ENCODE measurements at regions not wholly inside any gene's neighbourhood (a gene's known extent, or its start where the extent isn't known, plus 50 kb on each side); places are given as distances from the start of the nearest gene placed in this dataset.

DNA sequence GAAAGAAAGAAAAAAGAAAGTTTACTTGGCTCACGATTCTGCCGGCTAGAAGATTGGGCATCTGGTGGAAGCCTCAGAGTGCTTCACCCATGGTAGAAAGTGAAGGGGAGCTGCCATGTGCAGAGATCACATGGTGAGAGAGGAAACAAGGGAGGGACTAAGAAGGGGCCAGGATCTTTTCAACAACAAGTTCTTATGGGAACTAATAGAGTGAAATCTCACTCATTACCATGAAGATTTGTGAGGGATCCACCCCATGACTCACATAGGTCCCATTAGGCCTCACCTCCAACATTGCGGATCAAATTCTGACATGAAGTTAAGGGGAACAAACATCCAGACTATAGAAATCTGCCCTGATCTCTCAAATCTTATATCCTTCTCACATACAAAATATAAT lies 61.3 kb upstream of the UGT8 start:
- ChIA-PET POLR2A (no interaction called here), CTCF (no interaction called here)
- no peaks in the 10 kb centered on the region for H3K9me3 ChIP-seq (ENCODE audit: low read length)

DNA sequence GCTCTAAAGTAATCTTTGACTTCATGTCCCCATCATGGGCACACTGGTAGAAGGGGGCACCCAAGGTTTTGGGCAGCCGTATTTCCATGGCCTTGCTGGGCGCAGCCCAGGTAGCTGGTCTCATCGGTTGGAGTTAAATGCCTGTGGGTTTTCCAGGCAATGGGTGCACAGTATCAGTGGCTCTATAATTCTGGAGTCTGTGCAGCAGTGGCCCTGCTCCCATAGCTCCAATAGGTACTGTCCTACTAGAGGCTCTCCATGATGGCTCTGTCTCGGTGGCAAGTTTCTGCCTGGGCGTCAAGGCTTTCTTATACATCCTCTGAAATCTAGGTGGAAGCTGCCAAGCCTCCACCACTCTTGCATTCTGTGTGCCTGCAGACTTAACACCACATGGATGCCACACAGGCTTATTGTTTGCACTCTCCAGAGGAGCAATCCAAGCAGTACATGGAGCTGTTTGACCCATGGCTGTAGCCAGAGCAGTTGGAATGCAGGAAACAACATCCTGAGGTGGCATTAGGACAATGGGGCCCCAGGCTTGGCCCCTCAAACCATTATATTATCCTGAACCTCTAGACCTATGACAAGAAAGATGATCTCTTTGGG lies 60.5 kb upstream of the UGT8 start:
- CTCF ChIA-PET, result no interaction called here

More for the DNA sequence above, 61.3 kb upstream of the UGT8 start:
- H3K4me1 Mint-ChIP-seq, result no peaks in the 10 kb centered on the region
- no peaks in the 10 kb centered on the region for H3K27me3 Mint-ChIP-seq
- Histone ChIP-seq H3K4me3 (ENCODE audit: low read length) (no peak overlapping the region), H3K4me1 (ENCODE audit: insufficient read depth, low read length) (no peaks in the 10 kb centered on the region), H3K27ac (ENCODE audit: low read depth, low read length) (no peak overlapping the region), H3K36me3 (ENCODE audit: insufficient read depth, low read length) (no peaks in the 10 kb centered on the region), H3K27me3 (ENCODE audit: insufficient read depth, low read length, poor library complexity, severe bottlenecking) (no peaks in the 10 kb centered on the region)
- no peaks in the 10 kb centered on the region for H3K36me3 Mint-ChIP-seq
- peaks cover 0 to 2% (median 0%) of the 10 kb centered on the region in 5 donors for H3K9me3 Mint-ChIP-seq
- H3K4me3 Mint-ChIP-seq, result no peak overlapping the region
- DNase-seq, result no peak
- H3K27ac Mint-ChIP-seq, result no peak overlapping the region

DNA sequence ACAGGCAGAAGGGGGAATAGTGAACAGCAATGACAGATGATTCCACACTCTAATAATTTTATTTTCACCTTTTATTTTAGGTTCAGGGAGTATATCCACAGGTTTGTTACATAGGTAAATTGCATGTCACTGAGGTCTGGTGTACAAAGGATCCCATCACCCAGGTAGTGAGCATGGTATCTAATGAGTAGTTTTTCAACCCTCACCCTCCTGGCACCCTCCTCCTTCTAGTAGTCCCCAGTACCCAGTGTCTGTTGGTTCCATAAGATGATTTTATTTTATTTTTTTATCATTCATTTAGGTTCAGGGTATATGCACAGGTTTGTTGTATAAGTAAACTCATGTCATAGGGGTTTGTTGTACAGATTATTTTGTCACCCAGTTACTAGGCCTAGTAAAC lies 58.6 kb upstream of the UGT8 start:
- Mint-ChIP-seq H3K36me3 (no peaks in the 10 kb centered on the region), H3K4me3 (no peak overlapping the region)
- CTCF ChIA-PET, result no interaction called here

More for the DNA sequence above, 60.5 kb upstream of the UGT8 start:
- no peaks in the 10 kb centered on the region for H3K4me1 ChIP-seq (ENCODE audit: insufficient read depth, low read length)
- H3K36me3 ChIP-seq (ENCODE audit: insufficient read depth, low read length), result no peaks in the 10 kb centered on the region
- POLR2A ChIA-PET, result no interaction called here
- H3K27me3 ChIP-seq (ENCODE audit: insufficient read depth, low read length, poor library complexity, severe bottlenecking), result no peaks in the 10 kb centered on the region
- H3K9me3 ChIP-seq (ENCODE audit: low read length), result no peaks in the 10 kb centered on the region
- no peak for DNase-seq
- H3K36me3 Mint-ChIP-seq, result no peaks in the 10 kb centered on the region
- no peak overlapping the region for H3K4me3 ChIP-seq (ENCODE audit: low read length)
- no peak overlapping the region for H3K27ac ChIP-seq (ENCODE audit: low read depth, low read length)
- H3K9me3 Mint-ChIP-seq, result peaks cover 0 to 2% (median 0%) of the 10 kb centered on the region in 5 donors
- no peak overlapping the region for H3K27ac Mint-ChIP-seq
- no peak overlapping the region for H3K4me3 Mint-ChIP-seq
- H3K4me1 Mint-ChIP-seq, result no peaks in the 10 kb centered on the region
- H3K27me3 Mint-ChIP-seq, result no peaks in the 10 kb centered on the region

DNA sequence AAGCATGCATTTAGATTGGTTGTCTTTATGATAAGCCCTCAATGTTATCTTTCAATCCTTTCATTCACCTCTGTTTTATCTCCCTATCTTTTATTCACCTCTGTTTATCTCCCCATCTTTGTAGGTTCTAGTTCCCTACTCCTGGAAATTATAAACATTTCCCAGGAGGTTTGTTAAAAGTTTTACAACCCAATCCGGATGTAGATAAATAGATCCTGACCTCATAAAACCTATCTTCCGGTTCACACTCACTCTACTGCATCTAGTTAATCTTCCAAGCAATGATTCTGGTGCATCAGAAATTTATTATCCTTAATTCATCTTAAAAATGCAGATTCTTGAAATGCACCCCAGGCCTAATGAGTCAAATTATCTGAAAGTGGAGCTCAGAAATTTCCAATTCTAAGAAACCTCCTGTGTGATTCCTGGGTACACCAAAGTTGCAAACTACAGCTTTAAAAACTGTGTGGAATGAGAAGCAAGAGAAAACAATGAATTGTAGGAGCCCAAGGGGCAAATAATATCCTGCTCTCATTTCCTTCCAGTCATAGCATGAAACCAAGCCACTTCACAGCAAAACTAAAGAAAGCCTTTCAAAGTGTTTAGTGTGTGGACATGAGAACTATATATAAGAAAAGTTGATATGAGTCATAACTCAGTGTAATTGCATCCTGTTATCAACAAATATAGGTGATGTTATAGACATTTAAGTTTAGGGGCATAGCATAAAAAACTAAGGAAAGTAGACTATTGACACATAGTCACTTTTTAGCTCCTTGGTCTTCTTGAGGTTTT lies 51.1 kb upstream of the UGT8 start:
- Histone ChIP-seq H3K36me3 (ENCODE audit: insufficient read depth, low read length) (no peaks in the 10 kb centered on the region), H3K27ac (ENCODE audit: low read depth, low read length) (no peak overlapping the region), H3K9me3 (ENCODE audit: low read length) (no peaks in the 10 kb centered on the region), H3K4me3 (ENCODE audit: low read length) (no peak overlapping the region), H3K4me1 (ENCODE audit: insufficient read depth, low read length) (no peaks in the 10 kb centered on the region), H3K27me3 (ENCODE audit: insufficient read depth, low read length, poor library complexity, severe bottlenecking) (no peaks in the 10 kb centered on the region)
- no peak overlapping the region for H3K4me3 Mint-ChIP-seq
- H3K27me3 Mint-ChIP-seq, result no peaks in the 10 kb centered on the region
- DNase-seq, result no peak
- ChIA-PET POLR2A (no interaction called here), CTCF (no interaction called here)
- H3K36me3 Mint-ChIP-seq, result no peaks in the 10 kb centered on the region
- peaks cover 0 to 6% (median 2%) of the 10 kb centered on the region in 5 donors for H3K9me3 Mint-ChIP-seq
- no peak overlapping the region for H3K27ac Mint-ChIP-seq
- no peaks in the 10 kb centered on the region for H3K4me1 Mint-ChIP-seq

More for the DNA sequence above, 58.6 kb upstream of the UGT8 start:
- Histone ChIP-seq H3K36me3 (ENCODE audit: insufficient read depth, low read length) (no peaks in the 10 kb centered on the region), H3K27ac (ENCODE audit: low read depth, low read length) (no peak overlapping the region), H3K9me3 (ENCODE audit: low read length) (no peaks in the 10 kb centered on the region), H3K4me3 (ENCODE audit: low read length) (no peak overlapping the region), H3K27me3 (ENCODE audit: insufficient read depth, low read length, poor library complexity, severe bottlenecking) (no peaks in the 10 kb centered on the region), H3K4me1 (ENCODE audit: insufficient read depth, low read length) (no peaks in the 10 kb centered on the region)
- DNase-seq, result no peak
- peaks cover 0 to 2% (median 0%) of the 10 kb centered on the region in 5 donors for H3K9me3 Mint-ChIP-seq
- POLR2A ChIA-PET, result no interaction called here
- no peaks in the 10 kb centered on the region for H3K4me1 Mint-ChIP-seq
- H3K27ac Mint-ChIP-seq, result no peak overlapping the region
- no peaks in the 10 kb centered on the region for H3K27me3 Mint-ChIP-seq
